HG03521 (cell line): ENCODE measurements at regions not wholly inside any gene's neighbourhood (a gene's known extent, or its start where the extent isn't known, plus 50 kb on each side); places are given as distances from the start of the nearest gene placed in this dataset.

Experiments
- ATAC-seq: cut with Tn5 transposase; IDR thresholded peaks from one replicate; pipeline ENCODE4 v1.9.1; 2021; ENCODE audit warnings: mild to moderate bottlenecking, moderate library complexity; ENCODE audit not compliant: unreplicated experiment

DNA sequence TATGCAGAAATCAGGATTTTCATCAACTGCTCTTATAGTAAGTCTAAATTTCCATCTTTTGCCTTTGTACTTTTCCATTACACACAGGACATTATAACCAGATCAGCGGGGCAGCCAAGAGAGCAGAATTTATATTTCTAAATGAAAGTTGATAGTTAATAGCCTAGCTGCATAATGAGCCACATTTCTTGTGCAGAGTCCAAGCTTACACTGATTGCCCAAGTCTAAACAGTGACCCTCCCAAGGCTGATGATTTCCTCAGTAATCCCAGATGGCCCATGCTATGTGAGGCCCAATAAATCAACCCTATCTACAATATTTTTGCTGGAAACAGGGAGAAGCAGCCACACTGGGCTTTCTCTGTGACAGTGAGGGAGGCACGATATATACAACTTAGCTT lies 475.8 kb upstream of the KCNMB2 start:
- ATAC-seq: no peak

DNA sequence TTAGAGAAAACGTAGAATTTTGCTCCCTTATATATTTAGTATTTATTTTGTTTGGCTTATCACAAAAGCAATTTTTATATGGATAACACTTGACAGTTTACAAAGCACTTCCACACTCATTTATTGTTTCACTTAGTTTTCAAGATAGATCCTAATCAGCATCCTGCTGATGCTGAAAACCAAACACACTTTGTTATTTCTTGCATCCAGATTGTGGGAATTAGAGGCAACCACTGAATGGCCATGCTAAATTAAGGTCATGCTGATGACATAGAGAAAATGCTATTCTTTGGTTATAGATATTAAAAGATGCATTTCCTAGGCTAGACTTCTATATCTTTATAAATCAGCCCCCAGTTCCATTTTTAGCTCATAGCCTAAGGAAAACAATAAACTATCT lies 474.1 kb upstream of the KCNMB2 start:
- no peak for ATAC-seq

DNA sequence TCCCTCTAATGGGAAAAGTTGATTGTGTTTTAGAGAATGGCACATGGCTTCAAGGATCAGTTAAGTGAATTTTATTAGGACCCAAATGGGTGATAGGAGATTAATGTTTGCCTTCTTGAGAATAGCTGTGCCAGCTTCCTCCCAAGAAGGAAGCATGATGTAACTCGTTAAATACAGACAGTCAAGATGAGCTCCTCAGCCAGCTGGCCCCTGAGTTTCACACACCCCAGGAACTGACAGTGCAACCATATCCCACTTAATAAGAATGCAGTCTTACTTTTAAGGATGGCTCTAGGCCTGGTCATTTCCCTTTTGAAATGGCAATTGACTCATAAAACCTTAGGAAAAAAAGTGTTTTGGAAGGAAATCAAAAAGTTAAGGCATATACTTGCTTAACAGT lies 472.8 kb upstream of the KCNMB2 start:
- no peak for ATAC-seq

DNA sequence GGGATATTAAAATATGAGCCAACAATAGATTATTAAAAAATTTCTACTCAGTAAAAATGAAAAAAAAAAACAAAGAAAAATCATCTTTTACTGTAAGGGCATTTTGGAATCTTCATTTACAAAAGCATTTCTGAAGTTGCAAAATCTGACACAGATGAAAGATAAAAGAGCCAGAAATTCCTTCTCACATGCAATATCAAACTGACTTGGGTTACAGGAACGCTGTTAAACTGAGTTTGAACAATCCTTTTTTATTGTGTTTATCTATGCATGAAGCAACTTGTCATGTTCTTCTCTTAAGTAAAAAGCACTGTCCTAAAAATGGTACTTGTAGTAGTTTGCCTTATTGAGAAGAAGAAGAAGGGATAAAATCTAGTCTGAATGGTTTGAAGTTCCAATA lies 468.5 kb upstream of the KCNMB2 start:
- ATAC-seq: no peak

DNA sequence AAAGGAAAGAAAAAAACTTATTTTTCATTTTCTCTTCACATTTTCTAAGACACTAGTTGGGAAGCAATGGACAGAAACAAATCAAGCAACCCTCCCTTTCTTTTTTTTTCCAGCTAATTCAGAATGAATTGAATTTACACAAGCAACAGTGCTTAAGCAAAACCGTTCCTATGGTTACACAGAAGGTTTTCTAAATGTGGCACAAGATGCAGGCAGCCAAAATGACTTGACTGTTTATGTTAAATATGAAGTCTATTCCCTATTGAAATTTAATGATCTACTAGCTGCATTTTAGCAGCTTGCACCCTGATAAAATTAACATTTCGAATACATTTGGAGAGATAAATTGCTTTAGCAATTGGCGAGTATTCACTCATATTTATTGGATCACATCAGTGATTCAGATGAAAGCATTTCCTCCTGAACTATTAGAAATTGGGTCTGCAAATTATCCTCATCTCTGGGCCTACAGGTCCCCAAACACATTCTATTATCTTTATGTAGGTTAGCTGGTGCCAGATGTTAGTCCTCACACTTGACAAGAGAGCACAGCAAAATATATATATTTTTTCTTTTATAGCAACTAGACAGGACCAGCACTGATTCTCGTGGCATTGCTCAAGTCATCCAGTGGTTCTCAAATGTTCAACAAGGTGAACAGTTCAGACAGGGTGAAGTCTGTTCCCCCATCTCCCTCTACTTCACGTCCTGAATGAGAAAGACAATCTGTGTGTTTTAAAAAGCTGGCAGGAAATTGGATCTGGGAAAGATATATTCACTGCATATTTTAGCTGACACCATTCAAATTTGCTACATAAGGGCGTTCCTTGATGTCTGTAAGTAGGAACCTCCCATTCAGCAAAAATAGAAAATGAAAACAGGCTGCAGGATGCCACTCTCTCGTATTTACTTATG lies 463.6 kb upstream of the KCNMB2 start:
- ATAC-seq: no peak

DNA sequence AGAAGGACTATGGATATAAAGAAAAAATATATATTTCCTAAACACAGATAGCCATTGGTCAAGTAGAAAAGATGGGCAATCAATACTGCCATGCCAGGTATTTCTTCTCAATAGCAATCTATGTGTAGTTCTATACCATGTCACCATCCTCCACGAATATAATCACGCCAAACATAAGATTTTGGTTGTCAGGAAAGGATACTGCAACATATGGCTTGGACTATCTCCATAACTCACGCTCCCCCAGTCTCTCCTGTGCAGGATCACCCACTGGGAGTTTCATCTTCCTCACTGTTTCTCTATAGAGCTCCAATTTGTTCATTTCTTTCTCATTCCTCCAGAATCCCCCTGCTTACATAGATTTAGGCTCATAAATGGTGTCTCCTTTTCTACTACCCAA lies 462.9 kb upstream of the KCNMB2 start:
- no peak for ATAC-seq

DNA sequence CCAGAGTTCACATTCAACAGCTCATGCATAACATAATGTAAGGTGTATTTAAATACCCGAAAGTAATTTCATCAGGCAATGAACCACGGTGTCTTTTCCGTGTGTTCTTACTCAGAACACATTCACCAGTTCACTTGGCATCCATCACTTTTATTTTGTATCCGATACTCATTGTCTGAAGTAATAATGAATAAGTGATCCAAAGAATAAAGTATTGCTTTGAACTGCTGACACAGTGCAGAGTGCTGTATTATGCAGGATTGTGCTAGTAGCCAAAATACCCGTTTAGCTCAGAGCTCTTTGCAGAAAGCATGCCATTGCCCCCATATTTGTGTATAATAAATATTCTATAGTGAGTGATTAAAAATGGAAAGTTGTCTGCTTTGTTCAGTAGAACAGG lies 460.9 kb upstream of the KCNMB2 start:
- ATAC-seq: no peak

DNA sequence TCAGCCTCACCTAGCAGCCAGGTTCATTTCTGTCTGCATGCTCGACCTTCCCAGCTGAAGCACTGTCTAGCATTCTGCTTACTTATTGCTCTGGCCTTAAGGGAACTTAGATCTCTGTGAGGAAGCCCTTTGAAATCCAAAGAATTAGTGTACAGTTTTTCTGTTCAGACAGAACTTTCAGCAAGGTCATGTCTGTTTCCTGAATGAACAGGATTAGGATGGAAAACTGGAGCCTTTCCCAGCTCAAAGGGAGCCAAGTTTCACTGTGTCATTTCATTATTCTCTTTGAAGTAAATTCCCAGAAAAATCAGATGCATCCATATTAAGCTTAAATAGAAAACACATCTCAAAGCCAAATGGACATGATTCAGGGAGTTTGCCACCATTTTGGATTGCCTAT lies 457.3 kb upstream of the KCNMB2 start:
- no peak for ATAC-seq

DNA sequence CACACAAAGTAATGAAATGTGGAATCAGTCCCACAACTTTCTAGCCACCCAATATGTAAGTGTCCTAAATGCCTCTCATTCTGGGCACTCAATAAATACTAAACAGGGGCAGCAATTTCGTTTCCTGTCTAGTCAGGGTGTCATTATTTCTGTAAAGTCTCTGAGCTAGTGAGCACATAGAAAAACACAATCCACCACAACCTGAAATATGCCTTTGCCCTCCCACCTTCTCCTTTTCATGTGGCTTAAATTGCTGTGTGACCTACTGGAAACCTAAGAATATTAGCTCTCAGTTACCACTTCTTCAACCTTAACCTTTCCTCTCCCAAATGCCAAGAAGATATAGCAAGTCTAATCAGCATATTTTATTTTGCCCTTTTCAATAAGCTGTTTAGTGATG lies 456.3 kb upstream of the KCNMB2 start:
- ATAC-seq: no peak

DNA sequence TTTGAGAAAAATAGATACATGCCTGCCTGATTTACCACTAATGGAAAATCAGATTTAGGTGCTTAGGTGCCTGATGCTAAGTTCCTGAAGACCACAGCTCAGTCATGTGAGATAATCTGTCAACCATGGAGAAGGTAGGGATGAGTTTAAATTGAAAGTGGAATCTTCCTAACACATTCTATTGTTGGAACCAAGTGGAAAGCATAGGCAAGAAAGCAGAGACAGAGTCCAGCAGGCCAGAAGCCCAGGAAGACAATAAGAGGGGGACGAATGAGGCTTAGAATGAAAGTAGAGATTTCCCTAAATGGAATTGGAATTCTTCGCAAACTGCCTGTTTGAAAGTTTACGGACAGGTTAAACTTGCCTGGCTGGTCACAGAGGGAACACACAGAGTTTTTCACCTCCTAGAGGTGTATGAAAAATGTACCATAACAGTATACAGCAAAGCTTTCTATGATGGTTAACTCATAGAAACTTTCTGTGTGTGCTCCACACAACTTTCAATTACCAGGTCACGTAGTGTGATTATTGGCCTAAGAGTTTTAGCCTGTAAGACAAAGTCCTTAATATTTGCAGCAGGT lies 453.8 kb upstream of the KCNMB2 start:
- ATAC-seq: no peak

DNA sequence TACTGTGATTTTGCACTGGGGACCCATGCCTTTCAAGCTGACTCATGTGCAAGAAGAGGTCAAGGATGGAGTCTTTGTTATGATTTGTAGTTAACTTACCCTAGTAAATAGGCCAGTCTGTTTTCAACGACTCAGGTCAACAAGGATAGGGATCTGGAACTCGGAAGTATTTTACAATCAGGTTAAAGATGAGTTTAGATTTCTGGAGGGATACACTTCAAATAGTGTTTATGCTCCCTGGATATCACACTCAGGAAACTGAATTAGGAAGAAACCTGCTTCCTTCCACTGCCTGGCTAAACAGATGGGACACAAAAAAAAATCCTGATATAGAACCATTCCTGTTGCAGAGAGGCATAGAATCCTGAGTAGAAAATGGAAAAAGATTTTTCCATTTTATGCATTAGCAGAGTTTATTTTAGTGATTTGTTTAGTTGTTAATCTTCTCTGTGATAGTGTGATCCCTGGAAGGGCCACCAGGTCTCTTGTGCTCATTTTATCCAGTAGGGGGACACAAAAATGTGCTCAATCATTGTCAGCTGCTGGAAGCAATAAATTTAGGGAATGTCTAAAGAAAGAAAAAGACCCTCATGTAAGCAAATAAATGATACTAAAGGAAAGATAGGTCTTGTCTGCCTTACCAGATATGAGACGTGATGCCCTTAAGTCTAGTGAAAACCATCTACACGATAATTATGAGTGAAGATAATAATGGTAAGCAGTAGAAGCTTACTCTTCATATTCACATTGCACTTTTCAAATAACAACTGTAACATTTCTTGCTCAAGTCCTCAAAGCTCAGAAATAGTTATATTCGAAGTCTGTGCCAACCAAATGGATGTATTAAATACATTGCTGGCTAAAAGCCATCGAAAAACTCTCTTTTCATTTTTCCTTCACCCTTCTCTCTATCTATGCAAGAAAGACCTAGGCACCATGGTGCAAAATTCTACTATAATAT lies 452.1 kb upstream of the KCNMB2 start:
- no peak for ATAC-seq

DNA sequence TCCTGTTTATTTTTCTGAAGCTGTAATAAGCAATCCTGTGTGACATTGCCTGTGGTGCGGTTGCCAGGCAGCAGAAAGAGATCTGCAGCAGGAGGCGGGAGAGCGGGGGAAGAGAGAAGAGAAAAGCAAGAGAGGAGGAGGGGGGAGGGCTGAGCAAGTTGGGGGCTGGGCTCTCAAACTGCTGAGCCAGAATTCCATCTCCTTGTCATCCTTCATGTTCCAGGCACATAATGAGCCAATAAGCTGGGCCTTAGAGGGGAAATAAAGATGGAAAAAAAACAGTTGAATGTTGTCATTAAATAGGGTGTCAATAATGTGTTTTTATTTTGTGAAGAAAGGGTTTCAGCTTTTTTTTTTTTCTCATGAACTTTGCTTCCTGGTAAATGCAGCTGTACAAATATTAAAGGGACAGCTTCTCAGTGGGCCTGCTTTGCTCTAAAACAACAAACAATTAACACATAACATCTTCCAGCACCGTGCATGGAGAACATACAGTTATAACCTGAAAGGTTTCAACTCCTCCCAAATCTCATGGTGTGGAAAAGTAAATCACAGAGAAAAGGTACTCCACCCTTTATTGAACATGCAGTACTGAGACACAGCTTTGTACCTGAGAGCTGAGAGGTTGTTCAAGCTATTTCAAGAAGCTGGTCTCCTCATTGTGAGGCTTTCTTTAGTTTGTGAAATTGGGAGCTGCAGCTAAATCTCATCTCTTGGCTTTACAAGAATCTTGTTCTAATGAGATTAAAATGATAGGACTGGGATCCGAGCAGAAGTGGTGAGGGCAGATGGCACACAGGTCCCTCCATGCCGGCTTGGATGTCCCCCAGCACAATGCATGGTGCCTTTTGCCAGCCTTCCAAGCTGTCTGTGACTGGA lies 451.1 kb upstream of the KCNMB2 start:
- ATAC-seq: no peak

DNA sequence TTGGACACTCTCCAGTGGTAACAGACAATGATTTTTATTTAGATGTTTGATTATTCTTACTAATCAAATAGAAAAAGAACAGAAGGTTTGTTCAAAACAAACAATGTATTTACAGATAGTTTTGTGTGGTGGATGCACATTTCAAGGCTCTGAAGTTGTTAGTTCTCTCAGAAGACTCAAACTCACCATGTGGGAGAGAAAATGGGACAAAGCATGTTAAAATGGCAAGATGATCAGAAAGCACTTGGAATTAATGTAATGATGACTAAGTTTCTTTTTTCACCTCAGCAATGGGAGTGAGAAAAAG lies 450.5 kb upstream of the KCNMB2 start:
- no peak for ATAC-seq

DNA sequence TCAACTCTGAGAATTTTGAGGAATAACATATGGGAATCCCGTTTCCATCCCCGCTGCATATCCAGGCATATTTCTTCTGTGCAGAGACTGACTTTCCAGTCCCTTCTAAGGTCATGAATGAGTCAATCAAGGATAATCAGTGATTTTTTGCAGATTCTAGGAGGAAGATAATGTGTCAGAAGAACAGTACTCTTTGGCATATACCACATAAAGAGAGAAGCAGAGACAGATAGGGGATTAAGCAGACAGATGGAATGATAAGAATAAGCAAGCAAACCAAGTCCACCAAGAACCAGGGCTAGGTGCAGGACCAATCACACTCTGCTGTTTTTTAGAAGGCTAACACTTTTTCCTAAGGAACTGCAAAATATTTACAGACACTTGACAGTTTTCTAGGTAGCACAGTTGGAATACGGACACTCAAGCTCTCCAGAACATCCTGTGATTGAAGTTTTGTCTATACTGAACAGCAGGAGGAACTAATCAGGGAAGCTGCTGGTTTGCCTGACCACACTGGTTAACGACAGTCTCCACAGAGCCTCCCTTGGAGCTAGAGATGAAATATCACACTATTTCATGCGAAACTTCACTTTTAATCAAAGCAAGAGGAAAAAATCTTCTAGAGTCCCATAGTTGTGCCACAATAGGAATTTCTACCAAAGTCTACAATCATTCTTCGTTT lies 450.0 kb upstream of the KCNMB2 start:
- no peak for ATAC-seq

DNA sequence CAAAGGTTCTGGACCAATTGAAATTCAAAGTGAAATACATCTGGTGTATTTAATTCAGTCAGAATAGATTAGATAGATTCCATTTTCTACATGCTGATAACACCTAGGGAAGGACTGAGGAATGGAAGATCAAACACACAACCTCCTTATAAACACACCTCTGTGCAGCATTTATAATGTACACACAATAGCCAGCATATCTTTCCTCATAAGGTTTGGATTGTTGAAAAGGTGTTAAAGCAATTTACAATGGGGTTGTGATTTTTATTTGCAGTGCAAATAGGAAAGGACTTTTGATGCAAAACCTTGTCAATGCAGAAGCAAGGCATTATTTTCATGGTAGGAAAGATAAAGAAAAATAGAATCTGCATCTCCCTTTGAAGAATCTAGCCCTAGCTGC lies 448.9 kb upstream of the KCNMB2 start:
- ATAC-seq: no peak

DNA sequence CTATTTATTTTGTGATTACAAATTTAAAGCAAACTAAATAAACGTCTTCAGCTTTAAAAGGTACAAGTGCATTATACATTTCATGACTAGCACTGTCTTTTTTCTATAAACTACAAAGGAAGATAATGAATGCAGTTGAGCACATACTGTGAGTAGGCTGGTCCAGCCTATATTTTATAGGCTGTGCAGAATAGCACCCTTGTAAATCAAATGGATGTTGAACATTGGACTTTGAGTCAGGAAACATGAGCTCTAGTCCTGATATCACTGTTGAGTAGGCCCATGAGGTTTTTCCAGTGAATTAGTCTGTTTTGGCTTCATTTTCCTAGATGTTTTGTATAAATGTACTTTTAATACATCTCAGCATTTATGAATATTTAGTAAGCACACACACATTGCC lies 447.3 kb upstream of the KCNMB2 start:
- no peak for ATAC-seq

DNA sequence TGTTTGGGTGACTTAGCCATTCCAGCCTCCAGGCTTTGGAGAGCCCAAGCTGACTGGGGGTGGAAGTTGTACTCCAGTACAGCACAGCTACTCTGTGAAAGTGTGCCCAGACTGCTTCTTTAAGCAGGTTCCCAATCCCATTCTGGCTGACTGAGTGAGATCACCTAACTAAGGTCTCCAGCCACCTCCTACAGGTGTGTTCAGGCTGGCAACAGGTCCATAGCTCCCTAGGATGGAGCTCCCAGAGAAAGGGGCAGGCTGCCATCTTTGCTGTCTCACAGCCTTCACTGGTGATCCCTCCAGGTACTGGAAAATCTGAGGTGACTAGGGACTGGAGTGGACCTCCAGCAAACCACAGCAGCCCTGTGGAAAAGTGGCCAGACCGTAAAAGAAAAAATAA lies 445.3 kb upstream of the KCNMB2 start:
- ATAC-seq: no peak

DNA sequence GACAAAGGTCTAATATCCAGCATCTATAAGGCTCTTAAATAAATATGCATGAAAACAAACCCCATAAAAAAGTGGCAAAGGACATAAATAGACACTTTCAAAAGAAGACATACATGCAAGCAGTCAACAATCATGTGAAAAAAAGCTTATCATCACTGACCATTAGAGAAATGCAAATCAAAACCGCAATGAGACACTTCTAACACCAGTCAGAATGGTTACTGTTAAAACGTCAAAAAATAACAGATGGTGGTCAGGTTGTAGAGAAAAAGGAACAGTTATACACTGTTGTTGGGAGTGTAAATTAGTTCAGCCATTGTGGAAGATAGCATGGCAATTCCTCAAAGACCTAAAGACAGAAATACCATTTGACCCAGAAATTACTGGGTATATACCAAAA lies 440.7 kb upstream of the KCNMB2 start:
- ATAC-seq: no peak

DNA sequence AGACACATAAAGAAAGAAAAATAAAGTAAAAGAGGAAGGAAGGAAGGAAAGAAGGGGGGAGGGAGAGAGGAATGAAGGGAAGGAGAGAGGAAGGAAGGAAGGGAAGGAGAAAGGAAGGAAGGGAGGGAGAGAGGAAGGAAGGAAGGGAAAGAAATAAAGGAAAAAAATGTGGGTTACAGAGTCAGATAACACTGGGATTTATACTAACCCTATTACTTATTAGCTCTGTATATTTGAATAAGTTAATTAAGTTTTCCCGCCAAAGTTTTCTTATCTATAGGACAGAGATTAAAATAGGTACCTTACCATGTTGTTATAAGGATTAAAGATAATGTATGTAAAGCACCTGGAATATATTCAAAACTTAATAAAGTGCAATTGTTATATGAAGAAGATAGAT lies 439.3 kb upstream of the KCNMB2 start:
- no peak for ATAC-seq

DNA sequence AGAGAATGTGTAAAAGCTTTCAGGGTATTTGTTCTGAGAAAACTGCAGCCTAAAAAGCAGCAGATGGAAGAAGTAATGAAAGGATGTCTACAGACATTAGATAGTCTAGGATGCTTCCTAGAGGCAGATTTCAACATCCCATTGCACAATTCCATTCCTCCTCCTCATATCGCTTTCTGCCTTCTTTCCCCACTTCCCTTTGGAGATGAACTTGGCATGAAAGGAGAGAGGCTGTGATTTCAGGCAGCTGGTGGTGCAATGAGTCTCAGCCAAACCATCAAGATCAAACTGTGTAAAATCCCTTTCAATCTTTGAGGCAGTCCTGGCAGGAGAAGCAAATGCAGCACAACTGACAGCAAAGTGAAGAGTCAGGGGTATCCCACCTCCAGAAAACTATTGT lies 438.7 kb upstream of the KCNMB2 start:
- no peak for ATAC-seq
